NOMO-1 treated with dmso at 0.1 percent for 144 hours (cell line): ENCODE measurements at regions not wholly inside any gene's neighbourhood (a gene's known extent, or its start where the extent isn't known, plus 50 kb on each side); places are given as distances from the start of the nearest gene placed in this dataset.
"Not testable (repeated sequence)": the region's sequence is repeated elsewhere in the genome, so short reads cannot be mapped to it uniquely, and the experiment has no call there.

Source experiments
- DNase-seq: peaks from one replicate; lab custom pipeline; 2025; ENCODE audit not compliant: unreplicated experiment; lab: John Stamatoyannopoulos, UW

GRCh38 chr6:28657769-28658465, 132.2 kb downstream of the GPX5 start:
- DNase-seq, result no peak

- DNase-seq, result no peak
Measured at GRCh38 chr6:28658475-28659249, 133.0 kb downstream of the GPX5 start.

GRCh38 chr6:28659250-28659566, 133.5 kb downstream of the GPX5 start:
- DNase-seq, result no peak

GRCh38 chr6:28661097-28661713, 135.5 kb downstream of the GPX5 start:
- DNase-seq, result no peak

GRCh38 chr6:28664870-28665396, 139.3 kb downstream of the GPX5 start:
- DNase-seq, result no peak

- no peak for DNase-seq
Measured at GRCh38 chr6:28673417-28673786, 147.7 kb downstream of the GPX5 start.

GRCh38 chr6:28673787-28674671, 148.3 kb downstream of the GPX5 start:
- DNase-seq, result peak; percentile 64

GRCh38 chr6:28675600-28675999, 149.9 kb downstream of the GPX5 start:
- no peak for DNase-seq

- no peak for DNase-seq
Measured at GRCh38 chr6:28682542-28682941, 156.9 kb downstream of the GPX5 start.

- DNase-seq, result not testable (repeated sequence)
Measured at GRCh38 chr6:28682956-28683685, 157.4 kb downstream of the GPX5 start.

GRCh38 chr6:28683945-28684538, 158.4 kb downstream of the GPX5 start:
- no peak for DNase-seq

GRCh38 chr6:28685960-28686359, 160.3 kb downstream of the GPX5 start:
- not testable (repeated sequence) for DNase-seq

- DNase-seq, result peak; percentile 1
Measured at GRCh38 chr6:28686446-28687027, 160.9 kb downstream of the GPX5 start.

GRCh38 chr6:28687309-28687981, 161.8 kb downstream of the GPX5 start:
- DNase-seq, result not testable (repeated sequence)

GRCh38 chr6:28691991-28692390, 166.3 kb downstream of the GPX5 start:
- not testable (repeated sequence) for DNase-seq

- DNase-seq, result no peak
Measured at GRCh38 chr6:28693033-28693750, 167.5 kb downstream of the GPX5 start.

GRCh38 chr6:28693751-28694443, 168.2 kb downstream of the GPX5 start:
- DNase-seq, result no peak

- no peak for DNase-seq
Measured at GRCh38 chr6:28695715-28696114, 170.0 kb downstream of the GPX5 start.
